ENCODE measurements at regions not wholly inside any gene's neighbourhood (a gene's known extent, or its start where the extent isn't known, plus 50 kb on each side); places are given as distances from the start of the nearest gene placed in this dataset.

DNA sequence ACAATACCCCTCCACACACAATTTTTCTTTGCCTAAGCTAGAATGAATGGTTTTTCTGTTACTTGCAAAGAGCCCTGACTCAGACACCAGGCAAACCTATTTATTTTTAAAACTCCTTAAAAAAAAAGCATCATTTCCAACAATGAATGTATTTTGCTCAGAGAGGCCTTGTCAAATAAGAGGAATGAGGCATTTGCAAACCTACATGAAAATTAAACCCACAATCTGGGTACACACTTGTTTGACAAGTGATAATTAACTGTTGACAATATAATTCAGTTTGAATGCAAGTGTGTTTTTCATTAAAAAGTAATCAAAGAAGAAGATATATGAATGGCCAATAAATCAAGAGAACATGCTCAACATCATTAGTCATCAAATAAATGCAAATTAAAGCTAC, 339.5 kb downstream of the PTPRU start:
- Histone ChIP-seq H3K27ac (ENCODE audit: low read length) (no peak overlapping the region), H3K9ac (ENCODE audit: low read length) (no peak overlapping the region), H3K4me3 (ENCODE audit: low read length) (no peak overlapping the region), H3K9me3 (ENCODE audit: control insufficient read depth, low read depth, low read length) (no peaks in the 10 kb centered on the region), H3K27me3 (ENCODE audit: control insufficient read depth, insufficient read depth, low read length) (no peaks in the 10 kb centered on the region), H3K4me1 (ENCODE audit: control insufficient read depth, low read depth, low read length) (peaks cover 4% of the 10 kb centered on the region), H3K36me3 (ENCODE audit: control insufficient read depth, low read depth, low read length) (no peaks in the 10 kb centered on the region)

DNA sequence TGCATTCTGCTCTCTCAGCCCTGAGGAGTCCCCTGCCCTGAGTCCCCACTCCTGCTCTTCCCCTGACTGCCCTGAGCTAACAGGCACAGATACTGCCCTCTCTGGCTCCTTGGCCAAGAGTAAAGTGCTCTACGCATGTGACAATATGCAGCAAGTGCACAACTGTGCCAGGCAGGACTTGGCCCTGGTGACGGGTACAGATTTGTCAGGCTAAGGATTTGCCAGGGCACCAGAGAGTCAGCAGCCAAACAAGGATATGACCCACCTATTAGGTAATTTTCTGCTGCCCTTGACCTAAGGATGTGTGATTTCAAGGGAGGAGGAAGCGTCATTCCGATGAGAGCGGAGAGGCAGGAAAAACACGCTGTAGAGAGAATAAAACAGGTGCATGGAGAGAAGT, 339.0 kb downstream of the PTPRU start:
- no peak overlapping the region for H3K9ac ChIP-seq (ENCODE audit: low read length)
- H3K27ac ChIP-seq (ENCODE audit: low read length) = no peak overlapping the region
- H3K9me3 ChIP-seq (ENCODE audit: control insufficient read depth, low read depth, low read length) = no peaks in the 10 kb centered on the region
- no peak overlapping the region for H3K4me3 ChIP-seq (ENCODE audit: low read length)
- H3K27me3 ChIP-seq (ENCODE audit: control insufficient read depth, insufficient read depth, low read length) = no peaks in the 10 kb centered on the region
- peaks cover 4% of the 10 kb centered on the region for H3K4me1 ChIP-seq (ENCODE audit: control insufficient read depth, low read depth, low read length)
- no peaks in the 10 kb centered on the region for H3K36me3 ChIP-seq (ENCODE audit: control insufficient read depth, low read depth, low read length)

GRCh38 chr1:29574871-29575270, 338.5 kb downstream of the PTPRU start:
- Histone ChIP-seq H3K36me3 (ENCODE audit: control insufficient read depth, low read depth, low read length) (no peaks in the 10 kb centered on the region), H3K4me1 (ENCODE audit: control insufficient read depth, low read depth, low read length) (peaks cover 4% of the 10 kb centered on the region), H3K27me3 (ENCODE audit: control insufficient read depth, insufficient read depth, low read length) (no peaks in the 10 kb centered on the region), H3K27ac (ENCODE audit: low read length) (no peak overlapping the region), H3K9me3 (ENCODE audit: control insufficient read depth, low read depth, low read length) (no peaks in the 10 kb centered on the region), H3K4me3 (ENCODE audit: low read length) (no peak overlapping the region), H3K9ac (ENCODE audit: low read length) (no peak overlapping the region)

DNA sequence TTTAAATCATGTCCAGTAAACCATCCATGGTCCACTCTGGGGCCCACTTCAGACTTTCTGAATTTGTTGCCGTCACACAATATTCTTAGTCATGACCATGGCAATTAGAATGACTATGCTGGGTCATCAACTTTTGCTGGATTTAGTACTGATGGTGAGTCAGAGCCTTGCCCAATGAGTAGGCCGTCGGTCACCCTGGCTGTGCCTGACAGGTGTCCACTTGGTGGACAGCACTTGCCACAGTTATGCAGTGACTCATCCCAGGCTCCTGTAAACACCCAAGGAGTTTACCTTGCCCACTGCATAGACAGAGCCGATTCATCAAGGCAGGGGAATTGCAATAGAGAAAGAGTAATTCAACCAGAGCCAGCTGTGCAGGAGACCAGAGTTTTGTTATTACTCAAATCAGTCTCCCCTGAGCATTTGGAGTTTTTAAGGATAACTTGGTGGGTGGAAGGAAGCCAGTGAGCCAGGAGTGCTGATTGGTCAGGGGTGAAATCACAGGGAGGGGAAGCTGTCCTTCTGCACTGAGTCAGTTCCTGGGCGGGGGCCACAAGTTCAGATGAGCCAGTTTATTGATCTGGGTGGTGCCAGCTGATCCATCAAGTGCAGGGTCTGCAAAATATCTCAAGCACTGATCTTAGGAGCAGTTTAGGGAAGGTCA, 333.8 kb downstream of the PTPRU start:
- no peaks in the 10 kb centered on the region for H3K36me3 ChIP-seq (ENCODE audit: control insufficient read depth, low read depth, low read length)
- no peaks in the 10 kb centered on the region for H3K9me3 ChIP-seq (ENCODE audit: control insufficient read depth, low read depth, low read length)
- no peak overlapping the region for H3K4me3 ChIP-seq (ENCODE audit: low read length)
- H3K9ac ChIP-seq (ENCODE audit: low read length) = no peak overlapping the region
- H3K27ac ChIP-seq (ENCODE audit: low read length) = no peak overlapping the region
- H3K4me1 ChIP-seq (ENCODE audit: control insufficient read depth, low read depth, low read length) = no peaks in the 10 kb centered on the region
- no peaks in the 10 kb centered on the region for H3K27me3 ChIP-seq (ENCODE audit: control insufficient read depth, insufficient read depth, low read length)

GRCh38 chr1:29567257-29567656, 330.9 kb downstream of the PTPRU start:
- no peaks in the 10 kb centered on the region for H3K27me3 ChIP-seq (ENCODE audit: control insufficient read depth, insufficient read depth, low read length)
- no peak overlapping the region for H3K4me3 ChIP-seq (ENCODE audit: low read length)
- H3K9ac ChIP-seq (ENCODE audit: low read length) = no peak overlapping the region

DNA sequence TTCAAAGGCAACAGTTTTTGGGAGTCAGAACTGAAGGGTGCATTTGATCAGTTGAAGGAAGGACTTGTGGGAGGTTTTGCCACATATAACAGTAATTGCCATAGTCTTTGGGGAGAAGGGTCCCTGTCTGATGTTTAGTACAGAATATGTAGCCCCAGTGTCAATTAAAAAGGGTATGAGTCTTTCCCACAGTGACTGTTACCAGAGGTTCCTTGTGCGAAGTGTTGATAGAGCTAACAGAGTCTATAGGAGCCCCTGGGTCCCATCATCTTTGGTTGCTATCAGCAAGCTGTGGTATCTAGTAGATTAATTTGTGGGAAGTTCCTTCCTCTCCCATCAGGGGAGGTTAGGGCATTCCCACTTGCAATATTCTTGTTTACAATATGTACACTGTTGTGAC, 329.2 kb downstream of the PTPRU start:
- Histone ChIP-seq H3K9me3 (ENCODE audit: control insufficient read depth, low read depth, low read length) (peaks cover 3% of the 10 kb centered on the region), H3K36me3 (ENCODE audit: control insufficient read depth, low read depth, low read length) (no peaks in the 10 kb centered on the region), H3K27me3 (ENCODE audit: control insufficient read depth, insufficient read depth, low read length) (no peaks in the 10 kb centered on the region), H3K9ac (ENCODE audit: low read length) (no peak overlapping the region), H3K27ac (ENCODE audit: low read length) (no peak overlapping the region), H3K4me1 (ENCODE audit: control insufficient read depth, low read depth, low read length) (no peaks in the 10 kb centered on the region), H3K4me3 (ENCODE audit: low read length) (no peak overlapping the region)

More at GRCh38 chr1:29567257-29567656, 330.9 kb downstream of the PTPRU start:
- no peak overlapping the region for H3K27ac ChIP-seq (ENCODE audit: low read length)
- H3K4me1 ChIP-seq (ENCODE audit: control insufficient read depth, low read depth, low read length) = no peaks in the 10 kb centered on the region
- H3K9me3 ChIP-seq (ENCODE audit: control insufficient read depth, low read depth, low read length) = peaks cover 3% of the 10 kb centered on the region
- H3K36me3 ChIP-seq (ENCODE audit: control insufficient read depth, low read depth, low read length) = no peaks in the 10 kb centered on the region

DNA sequence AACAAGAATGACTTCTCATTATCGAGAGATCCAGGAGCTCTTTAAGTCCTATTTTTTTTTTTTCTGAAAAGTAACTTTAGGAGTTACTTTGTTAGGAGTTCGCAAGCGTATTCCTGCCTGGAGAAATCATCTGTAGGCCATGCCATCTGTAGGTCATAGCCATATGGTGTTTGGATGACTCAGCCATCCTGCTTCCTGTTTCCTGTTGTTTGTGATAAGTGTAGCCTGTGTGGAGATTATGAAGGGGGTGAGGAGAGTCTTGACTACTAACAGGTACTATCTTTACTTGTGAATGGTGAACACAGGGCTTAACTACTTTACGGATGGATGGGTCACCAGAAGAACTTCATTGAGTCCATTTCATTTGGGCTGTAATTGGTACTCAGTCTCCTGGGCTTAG, 327.2 kb downstream of the PTPRU start:
- H3K36me3 ChIP-seq (ENCODE audit: control insufficient read depth, low read depth, low read length) = no peaks in the 10 kb centered on the region
- no peak overlapping the region for H3K9ac ChIP-seq (ENCODE audit: low read length)
- H3K4me3 ChIP-seq (ENCODE audit: low read length) = no peak overlapping the region
- H3K4me1 ChIP-seq (ENCODE audit: control insufficient read depth, low read depth, low read length) = no peaks in the 10 kb centered on the region
- H3K27me3 ChIP-seq (ENCODE audit: control insufficient read depth, insufficient read depth, low read length) = no peaks in the 10 kb centered on the region
- H3K27ac ChIP-seq (ENCODE audit: low read length) = no peak overlapping the region
- H3K9me3 ChIP-seq (ENCODE audit: control insufficient read depth, low read depth, low read length) = peaks cover 3% of the 10 kb centered on the region

- Histone ChIP-seq H3K27ac (ENCODE audit: low read length) (no peak overlapping the region), H3K27me3 (ENCODE audit: control insufficient read depth, insufficient read depth, low read length) (no peaks in the 10 kb centered on the region), H3K4me3 (ENCODE audit: low read length) (no peak overlapping the region), H3K9ac (ENCODE audit: low read length) (no peak overlapping the region), H3K36me3 (ENCODE audit: control insufficient read depth, low read depth, low read length) (no peaks in the 10 kb centered on the region), H3K9me3 (ENCODE audit: control insufficient read depth, low read depth, low read length) (peaks cover 3% of the 10 kb centered on the region), H3K4me1 (ENCODE audit: control insufficient read depth, low read depth, low read length) (no peaks in the 10 kb centered on the region)
Measured at GRCh38 chr1:29563092-29563491, 326.8 kb downstream of the PTPRU start.

DNA sequence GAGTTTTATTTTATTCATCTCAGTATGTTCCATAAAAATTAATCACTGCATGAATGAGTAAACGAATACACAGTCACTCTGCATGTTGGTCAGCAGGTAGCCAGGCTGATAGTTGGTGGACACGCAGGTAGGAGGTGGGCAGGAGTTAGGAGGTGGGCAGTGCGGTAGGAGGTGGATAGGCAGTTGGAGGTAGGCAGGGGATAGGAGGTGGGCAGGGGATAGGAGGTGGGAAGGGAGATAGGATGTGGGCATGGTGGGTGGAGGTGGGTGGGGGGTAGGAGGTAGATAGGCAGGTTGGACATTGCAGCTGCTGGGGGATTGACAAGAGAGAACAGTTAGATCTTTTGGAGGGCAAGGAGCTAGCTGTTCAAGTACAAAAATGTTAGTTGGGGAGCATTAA, 322.7 kb downstream of the PTPRU start:
- Histone ChIP-seq H3K4me1 (ENCODE audit: control insufficient read depth, low read depth, low read length) (no peaks in the 10 kb centered on the region), H3K9ac (ENCODE audit: low read length) (no peak overlapping the region), H3K27me3 (ENCODE audit: control insufficient read depth, insufficient read depth, low read length) (no peaks in the 10 kb centered on the region), H3K36me3 (ENCODE audit: control insufficient read depth, low read depth, low read length) (no peaks in the 10 kb centered on the region), H3K27ac (ENCODE audit: low read length) (no peak overlapping the region), H3K4me3 (ENCODE audit: low read length) (no peak overlapping the region), H3K9me3 (ENCODE audit: control insufficient read depth, low read depth, low read length) (no peaks in the 10 kb centered on the region)

DNA sequence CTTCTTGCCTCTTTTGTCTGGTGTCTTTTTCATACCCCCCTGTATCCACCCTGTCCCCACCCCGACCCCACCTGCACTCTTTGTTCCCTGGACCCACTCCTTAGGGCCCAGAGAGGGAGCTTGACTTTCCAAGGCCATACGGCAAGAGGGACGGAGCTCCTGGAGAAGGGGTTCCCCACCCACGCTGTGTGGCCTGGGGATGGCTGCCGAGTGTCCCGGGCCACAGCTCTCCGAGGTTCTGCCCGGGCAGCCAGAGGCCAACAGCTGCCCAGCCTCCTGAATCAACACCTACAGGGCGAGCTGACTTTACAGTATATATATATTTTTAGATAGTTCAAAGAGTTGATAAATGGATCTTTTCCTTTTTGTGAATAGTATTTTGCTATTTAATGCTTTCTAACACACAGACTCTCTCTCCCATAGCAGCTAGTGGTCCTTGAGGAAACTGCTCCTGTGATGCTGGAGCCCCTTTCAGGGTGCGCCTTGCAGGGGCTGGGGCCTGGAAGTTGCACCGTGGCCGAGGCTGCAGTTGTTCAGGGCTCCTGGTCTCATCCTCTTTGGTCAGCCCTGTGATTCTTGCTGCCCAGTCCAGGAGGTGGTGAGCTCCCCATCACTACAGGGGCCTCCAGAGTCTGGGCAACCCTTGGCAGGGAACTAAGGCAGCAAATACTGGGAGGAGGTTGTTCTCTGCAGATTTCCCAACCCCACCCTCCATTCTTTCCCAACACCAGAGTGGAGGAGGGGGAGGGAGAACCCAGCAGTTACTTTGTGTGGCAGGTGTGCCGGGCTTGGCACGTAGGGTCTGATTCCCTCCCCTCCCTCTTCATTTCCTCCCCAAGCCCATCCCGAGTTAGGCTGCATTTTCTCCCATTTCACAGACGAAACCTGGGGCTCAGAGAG, 321.6 kb downstream of the PTPRU start:
- H3K9ac ChIP-seq (ENCODE audit: low read length) = no peak overlapping the region
- no peak overlapping the region for H3K4me3 ChIP-seq (ENCODE audit: low read length)
- H3K27ac ChIP-seq (ENCODE audit: low read length) = no peak overlapping the region
- H3K4me1 ChIP-seq (ENCODE audit: control insufficient read depth, low read depth, low read length) = no peaks in the 10 kb centered on the region
- H3K9me3 ChIP-seq (ENCODE audit: control insufficient read depth, low read depth, low read length) = no peaks in the 10 kb centered on the region
- H3K36me3 ChIP-seq (ENCODE audit: control insufficient read depth, low read depth, low read length) = no peaks in the 10 kb centered on the region
- no peaks in the 10 kb centered on the region for H3K27me3 ChIP-seq (ENCODE audit: control insufficient read depth, insufficient read depth, low read length)

DNA sequence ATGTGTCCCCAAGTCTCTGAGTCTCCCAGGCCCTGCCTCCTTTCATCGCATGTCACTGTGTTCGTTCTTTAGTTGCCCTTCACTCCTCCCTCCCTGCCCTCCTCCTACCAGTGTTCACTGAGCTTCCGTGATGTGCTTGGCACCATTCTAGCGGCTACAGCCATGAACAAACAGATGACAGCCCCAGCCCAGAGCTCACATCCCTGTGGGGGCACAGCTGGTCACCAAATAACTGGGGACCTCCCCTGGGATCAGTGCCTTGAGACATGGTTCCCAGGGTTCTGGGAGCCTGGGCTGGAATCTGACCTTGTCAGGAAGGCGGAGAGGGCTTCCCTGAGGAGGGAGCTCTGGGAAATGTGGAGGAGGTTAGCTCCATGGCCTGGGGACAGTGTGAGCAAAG, 320.7 kb downstream of the PTPRU start:
- no peaks in the 10 kb centered on the region for H3K4me1 ChIP-seq (ENCODE audit: control insufficient read depth, low read depth, low read length)
- H3K9ac ChIP-seq (ENCODE audit: low read length) = no peak overlapping the region
- no peaks in the 10 kb centered on the region for H3K9me3 ChIP-seq (ENCODE audit: control insufficient read depth, low read depth, low read length)
- H3K27ac ChIP-seq (ENCODE audit: low read length) = no peak overlapping the region
- H3K27me3 ChIP-seq (ENCODE audit: control insufficient read depth, insufficient read depth, low read length) = no peaks in the 10 kb centered on the region
- H3K36me3 ChIP-seq (ENCODE audit: control insufficient read depth, low read depth, low read length) = no peaks in the 10 kb centered on the region
- no peak overlapping the region for H3K4me3 ChIP-seq (ENCODE audit: low read length)

DNA sequence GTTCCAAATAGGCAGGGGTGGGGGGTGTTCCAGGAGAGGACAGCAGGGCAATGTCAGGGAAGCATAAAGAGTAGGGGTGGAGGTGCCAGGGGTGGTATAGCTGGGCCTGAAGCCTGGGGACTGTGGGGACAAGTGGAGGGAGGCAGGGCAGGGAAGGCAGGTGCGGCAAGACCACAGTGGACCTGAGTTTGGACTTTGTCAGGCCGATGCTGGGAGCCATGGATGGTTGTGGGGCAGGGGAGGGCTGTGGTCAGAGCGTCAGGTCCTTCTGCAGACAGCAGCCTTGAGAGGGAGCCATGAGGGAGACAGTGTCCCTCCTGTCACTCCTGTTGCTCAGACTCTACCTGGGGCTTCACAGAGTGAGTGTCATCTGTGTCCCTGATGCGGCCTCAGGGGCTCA, 320.3 kb downstream of the PTPRU start:
- Histone ChIP-seq H3K27me3 (ENCODE audit: control insufficient read depth, insufficient read depth, low read length) (no peaks in the 10 kb centered on the region), H3K4me3 (ENCODE audit: low read length) (no peak overlapping the region), H3K9ac (ENCODE audit: low read length) (no peak overlapping the region), H3K27ac (ENCODE audit: low read length) (no peak overlapping the region), H3K36me3 (ENCODE audit: control insufficient read depth, low read depth, low read length) (no peaks in the 10 kb centered on the region), H3K9me3 (ENCODE audit: control insufficient read depth, low read depth, low read length) (no peaks in the 10 kb centered on the region), H3K4me1 (ENCODE audit: control insufficient read depth, low read depth, low read length) (no peaks in the 10 kb centered on the region)

Data from iPS-18a (cell line).